ENCODE measurements at regions not wholly inside any gene's neighbourhood (a gene's known extent, or its start where the extent isn't known, plus 50 kb on each side); places are given as distances from the start of the nearest gene placed in this dataset.
"Not testable (repeated sequence)": the region's sequence is repeated elsewhere in the genome, so short reads cannot be mapped to it uniquely, and the experiment has no call there.

GRCh38 chr9:28444637-28445036 is 871.4 kb upstream of the C9orf72 start:
- DNase-seq (ENCODE audit: low read depth in 2 of 2) = no peak

GRCh38 chr9:28445211-28445610 is 871.9 kb upstream of the C9orf72 start:
- DNase-seq (ENCODE audit: low read depth in 2 of 2) = no peak

GRCh38 chr9:28453918-28454317 is 880.6 kb upstream of the C9orf72 start:
- DNase-seq (ENCODE audit: low read depth in 2 of 2) = no peak

GRCh38 chr9:28456861-28457260 is 883.6 kb upstream of the C9orf72 start:
- no peak for DNase-seq (ENCODE audit: low read depth in 2 of 2)

GRCh38 chr9:28464481-28465216 is 891.4 kb upstream of the C9orf72 start:
- DNase-seq (ENCODE audit: low read depth in 2 of 2) = no peak

- no peak for DNase-seq (ENCODE audit: low read depth in 2 of 2)
These were observed 898.0 kb upstream of the C9orf72 start for GRCh38 chr9:28471261-28471660.

GRCh38 chr9:28487561-28487960 is 914.3 kb upstream of the C9orf72 start:
- DNase-seq (ENCODE audit: low read depth in 2 of 2) = no peak

GRCh38 chr9:28491121-28491520 is 917.8 kb upstream of the C9orf72 start:
- DNase-seq (ENCODE audit: low read depth in 2 of 2) = no peak

GRCh38 chr9:28498168-28498567 is 924.9 kb upstream of the C9orf72 start:
- DNase-seq (ENCODE audit: low read depth in 2 of 2) = not testable (repeated sequence)

- no peak for DNase-seq (ENCODE audit: low read depth in 2 of 2)
These were observed 928.9 kb upstream of the C9orf72 start for GRCh38 chr9:28502189-28502588.

GRCh38 chr9:28502741-28503140 is 929.5 kb upstream of the C9orf72 start:
- no peak for DNase-seq (ENCODE audit: low read depth in 2 of 2)

GRCh38 chr9:28503573-28503972 is 930.3 kb upstream of the C9orf72 start:
- DNase-seq (ENCODE audit: low read depth in 2 of 2) = no peak

GRCh38 chr9:28518439-28518838 is 945.2 kb upstream of the C9orf72 start:
- no peak for DNase-seq (ENCODE audit: low read depth in 2 of 2)

GRCh38 chr9:28524309-28524708 is 951.0 kb upstream of the C9orf72 start:
- not testable (repeated sequence) for DNase-seq (ENCODE audit: low read depth in 2 of 2)

- DNase-seq (ENCODE audit: low read depth in 2 of 2) = no peak
These were observed 954.8 kb upstream of the C9orf72 start for GRCh38 chr9:28528049-28528448.

GRCh38 chr9:28538132-28538531 is 964.9 kb upstream of the C9orf72 start:
- DNase-seq (ENCODE audit: low read depth in 2 of 2) = no peak

- DNase-seq (ENCODE audit: low read depth in 2 of 2) = no peak
These were observed 966.3 kb upstream of the C9orf72 start for GRCh38 chr9:28539434-28540070.

- no peak for DNase-seq (ENCODE audit: low read depth in 2 of 2)
These were observed 969.6 kb upstream of the C9orf72 start for GRCh38 chr9:28542928-28543327.

- DNase-seq (ENCODE audit: low read depth in 2 of 2) = no peak
These were observed 974.2 kb upstream of the C9orf72 start for GRCh38 chr9:28547527-28547926.

- DNase-seq (ENCODE audit: low read depth in 2 of 2) = no peak
These were observed 990.1 kb upstream of the C9orf72 start for GRCh38 chr9:28563291-28563934.

- DNase-seq (ENCODE audit: low read depth in 2 of 2) = no peak
These were observed 1010.6 kb upstream of the C9orf72 start for GRCh38 chr9:28583832-28584231.

GRCh38 chr9:28584542-28584941 is 1011.3 kb upstream of the C9orf72 start:
- DNase-seq (ENCODE audit: low read depth in 2 of 2) = no peak

- DNase-seq (ENCODE audit: low read depth in 2 of 2) = no peak
These were observed 1013.8 kb upstream of the C9orf72 start for GRCh38 chr9:28587052-28587451.
